ENCODE measurements at regions not wholly inside any gene's neighbourhood (a gene's known extent, or its start where the extent isn't known, plus 50 kb on each side); places are given as distances from the start of the nearest gene placed in this dataset.
A peak's percentile ranks its signal among the peaks of the same experiment; 100 is the strongest.

DNA sequence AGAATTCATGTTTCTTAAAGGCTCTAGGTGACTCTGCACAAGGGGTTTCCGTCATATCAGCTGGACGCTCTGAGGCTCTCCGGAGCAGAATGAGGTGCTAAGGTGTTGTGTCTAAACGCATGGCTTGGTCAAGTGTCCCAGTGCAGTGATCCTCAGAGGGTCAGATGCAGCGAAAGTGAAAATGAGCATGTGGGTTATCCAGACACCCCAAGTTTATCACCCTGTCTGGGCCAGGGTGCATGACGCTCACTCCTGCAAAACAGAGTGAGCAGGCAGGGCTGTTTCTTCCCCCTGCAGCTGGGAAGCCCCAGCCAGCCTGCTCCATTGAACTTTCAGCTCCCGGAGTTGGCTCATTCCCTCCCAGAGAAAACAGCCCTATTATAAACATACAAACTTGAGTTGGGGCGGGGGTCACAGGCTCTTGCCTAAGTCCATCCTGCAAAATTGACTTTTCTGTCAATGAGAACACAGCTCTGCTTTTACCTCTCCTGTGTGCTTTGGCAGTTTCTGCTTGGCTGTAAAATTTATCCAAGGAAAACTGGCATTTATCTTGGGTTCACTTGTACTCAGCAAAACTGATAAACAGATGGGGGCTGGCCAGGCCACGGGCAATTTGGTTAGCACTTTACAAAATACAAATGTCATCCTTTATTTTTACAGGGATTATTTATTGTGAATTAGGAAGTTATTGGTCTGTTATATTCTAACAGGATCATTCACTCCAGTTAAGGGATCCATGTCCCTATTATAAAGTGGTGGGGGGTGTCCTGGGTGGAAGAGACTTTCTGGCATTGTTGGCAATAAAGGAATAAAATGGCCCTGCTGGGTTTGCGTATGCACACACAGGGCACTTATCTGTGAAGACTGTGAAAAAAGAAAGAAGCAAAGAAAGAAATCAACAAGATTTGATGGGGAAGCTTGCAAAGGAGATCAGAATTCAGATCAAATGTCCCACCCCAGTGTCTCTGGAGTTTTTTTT, 154.9 kb downstream of the FOXA2 start (continued):
- TF ChIP-seq, protein P1, sequence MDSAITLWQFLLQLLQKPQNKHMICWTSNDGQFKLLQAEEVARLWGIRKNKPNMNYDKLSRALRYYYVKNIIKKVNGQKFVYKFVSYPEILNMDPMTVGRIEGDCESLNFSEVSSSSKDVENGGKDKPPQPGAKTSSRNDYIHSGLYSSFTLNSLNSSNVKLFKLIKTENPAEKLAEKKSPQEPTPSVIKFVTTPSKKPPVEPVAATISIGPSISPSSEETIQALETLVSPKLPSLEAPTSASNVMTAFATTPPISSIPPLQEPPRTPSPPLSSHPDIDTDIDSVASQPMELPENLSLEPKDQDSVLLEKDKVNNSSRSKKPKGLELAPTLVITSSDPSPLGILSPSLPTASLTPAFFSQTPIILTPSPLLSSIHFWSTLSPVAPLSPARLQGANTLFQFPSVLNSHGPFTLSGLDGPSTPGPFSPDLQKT (CRISPR knock-in tag; IDR thresholded peaks at IDR 0.05; ENCODE audit: borderline replicate concordance) = no peak
- TF ChIP-seq ASH2L (IDR thresholded peaks at IDR 0.05; ENCODE audit: insufficient read length, low read depth, low read length) (peak; percentile 29), ZNF775 (CRISPR knock-in tag; IDR thresholded peaks at IDR 0.05; ENCODE audit: borderline replicate concordance) (peak; percentile 12; the same call in 1 of the 2 replicates), ZNF253 (CRISPR knock-in tag; IDR thresholded peaks at IDR 0.05; ENCODE audit: borderline replicate concordance) (no peak), ZBTB7B (CRISPR knock-in tag; IDR thresholded peaks at IDR 0.05) (peak; percentile 94; the same call in 1 of the 2 replicates), ZNF563 (CRISPR knock-in tag; IDR thresholded peaks at IDR 0.05) (no peak), ZNF460 (CRISPR knock-in tag; IDR thresholded peaks at IDR 0.05; ENCODE audit: borderline replicate concordance) (peak; percentile 57; the same call in 1 of the 2 replicates), RBM22 (optimal IDR thresholded peaks at IDR 0.05; ENCODE audit: low read length) (no peak), ATM (IDR thresholded peaks at IDR 0.05; ENCODE audit: borderline replicate concordance) (no peak), ELF3 (CRISPR knock-in tag; IDR thresholded peaks at IDR 0.05) (peak; percentile 85), ZNF549 (CRISPR knock-in tag; IDR thresholded peaks at IDR 0.05) (0 out of 2 replicates have a peak, but pooled peaks have one; percentile 50), ZNF33A (CRISPR knock-in tag; IDR thresholded peaks at IDR 0.05; ENCODE audit: borderline replicate concordance) (no peak), EHMT2 (IDR thresholded peaks at IDR 0.05; ENCODE audit: borderline replicate concordance, low read depth, low read length) (no peak), ZMYM3 (CRISPR knock-in tag; IDR thresholded peaks at IDR 0.05) (peak; percentile 94), ZNF605 (CRISPR knock-in tag; IDR thresholded peaks at IDR 0.05) (peak; percentile 58; the same call in 1 of the 2 replicates), LCORL (IDR thresholded peaks at IDR 0.05) (no peak), LCORL (CRISPR knock-in tag; IDR thresholded peaks at IDR 0.05) (peak; percentile 94), KAT7 (CRISPR knock-in tag; IDR thresholded peaks at IDR 0.05; ENCODE audit: borderline replicate concordance) (no peak)
- TF ChIP-seq, protein P2, sequence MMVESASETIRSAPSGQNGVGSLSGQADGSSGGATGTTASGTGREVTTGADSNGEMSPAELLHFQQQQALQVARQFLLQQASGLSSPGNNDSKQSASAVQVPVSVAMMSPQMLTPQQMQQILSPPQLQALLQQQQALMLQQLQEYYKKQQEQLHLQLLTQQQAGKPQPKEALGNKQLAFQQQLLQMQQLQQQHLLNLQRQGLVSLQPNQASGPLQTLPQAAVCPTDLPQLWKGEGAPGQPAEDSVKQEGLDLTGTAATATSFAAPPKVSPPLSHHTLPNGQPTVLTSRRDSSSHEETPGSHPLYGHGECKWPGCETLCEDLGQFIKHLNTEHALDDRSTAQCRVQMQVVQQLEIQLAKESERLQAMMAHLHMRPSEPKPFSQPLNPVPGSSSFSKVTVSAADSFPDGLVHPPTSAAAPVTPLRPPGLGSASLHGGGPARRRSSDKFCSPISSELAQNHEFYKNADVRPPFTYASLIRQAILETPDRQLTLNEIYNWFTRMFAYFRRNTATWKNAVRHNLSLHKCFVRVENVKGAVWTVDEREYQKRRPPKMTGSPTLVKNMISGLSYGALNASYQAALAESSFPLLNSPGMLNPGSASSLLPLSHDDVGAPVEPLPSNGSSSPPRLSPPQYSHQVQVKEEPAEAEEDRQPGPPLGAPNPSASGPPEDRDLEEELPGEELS (CRISPR knock-in tag; IDR thresholded peaks at IDR 0.05) = peak; percentile 98
- TF ChIP-seq, protein P3, sequence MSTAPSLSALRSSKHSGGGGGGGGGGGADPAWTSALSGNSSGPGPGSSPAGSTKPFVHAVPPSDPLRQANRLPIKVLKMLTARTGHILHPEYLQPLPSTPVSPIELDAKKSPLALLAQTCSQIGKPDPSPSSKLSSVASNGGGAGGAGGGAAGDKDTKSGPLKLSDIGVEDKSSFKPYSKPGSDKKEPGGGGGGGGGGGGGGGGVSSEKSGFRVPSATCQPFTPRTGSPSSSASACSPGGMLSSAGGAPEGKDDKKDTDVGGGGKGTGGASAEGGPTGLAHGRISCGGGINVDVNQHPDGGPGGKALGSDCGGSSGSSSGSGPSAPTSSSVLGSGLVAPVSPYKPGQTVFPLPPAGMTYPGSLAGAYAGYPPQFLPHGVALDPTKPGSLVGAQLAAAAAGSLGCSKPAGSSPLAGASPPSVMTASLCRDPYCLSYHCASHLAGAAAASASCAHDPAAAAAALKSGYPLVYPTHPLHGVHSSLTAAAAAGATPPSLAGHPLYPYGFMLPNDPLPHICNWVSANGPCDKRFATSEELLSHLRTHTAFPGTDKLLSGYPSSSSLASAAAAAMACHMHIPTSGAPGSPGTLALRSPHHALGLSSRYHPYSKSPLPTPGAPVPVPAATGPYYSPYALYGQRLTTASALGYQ (CRISPR knock-in tag; IDR thresholded peaks at IDR 0.05) = peak; percentile 88

Measured in HepG2 (cell line).